GM12874 (cell line): ENCODE measurements at regions not wholly inside any gene's neighbourhood (a gene's known extent, or its start where the extent isn't known, plus 50 kb on each side); places are given as distances from the start of the nearest gene placed in this dataset.

ENCODE experiments used
- CTCF ChIP-seq: IDR thresholded peaks from 2 replicates; pipeline ENCODE4 v1.5.1; 2011; ENCODE audit warnings: low read depth, mild to moderate bottlenecking, control low read depth, low read length, moderate library complexity; ENCODE audit not compliant: insufficient read depth

DNA sequence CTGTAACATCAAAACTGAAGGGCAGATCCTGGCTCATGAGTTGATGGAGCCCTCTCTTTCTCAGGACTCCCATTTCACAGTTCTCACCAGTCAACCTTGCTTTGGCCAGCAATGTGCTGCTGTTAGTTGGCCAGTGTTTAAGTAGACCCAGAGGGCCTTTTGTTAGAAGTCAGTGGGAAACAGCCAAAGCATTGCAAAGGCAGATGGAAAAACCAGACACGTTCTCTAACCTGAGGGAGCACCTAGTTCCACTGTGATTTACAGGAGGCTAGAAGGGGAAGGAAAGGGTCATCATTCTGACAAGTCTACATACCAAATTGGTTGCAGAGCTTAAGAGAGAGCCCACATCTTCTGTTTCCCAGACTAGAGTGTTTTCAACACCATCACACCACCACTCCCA, 196.4 kb downstream of the OPA1 start:
- no peak for TF ChIP-seq CTCF

DNA sequence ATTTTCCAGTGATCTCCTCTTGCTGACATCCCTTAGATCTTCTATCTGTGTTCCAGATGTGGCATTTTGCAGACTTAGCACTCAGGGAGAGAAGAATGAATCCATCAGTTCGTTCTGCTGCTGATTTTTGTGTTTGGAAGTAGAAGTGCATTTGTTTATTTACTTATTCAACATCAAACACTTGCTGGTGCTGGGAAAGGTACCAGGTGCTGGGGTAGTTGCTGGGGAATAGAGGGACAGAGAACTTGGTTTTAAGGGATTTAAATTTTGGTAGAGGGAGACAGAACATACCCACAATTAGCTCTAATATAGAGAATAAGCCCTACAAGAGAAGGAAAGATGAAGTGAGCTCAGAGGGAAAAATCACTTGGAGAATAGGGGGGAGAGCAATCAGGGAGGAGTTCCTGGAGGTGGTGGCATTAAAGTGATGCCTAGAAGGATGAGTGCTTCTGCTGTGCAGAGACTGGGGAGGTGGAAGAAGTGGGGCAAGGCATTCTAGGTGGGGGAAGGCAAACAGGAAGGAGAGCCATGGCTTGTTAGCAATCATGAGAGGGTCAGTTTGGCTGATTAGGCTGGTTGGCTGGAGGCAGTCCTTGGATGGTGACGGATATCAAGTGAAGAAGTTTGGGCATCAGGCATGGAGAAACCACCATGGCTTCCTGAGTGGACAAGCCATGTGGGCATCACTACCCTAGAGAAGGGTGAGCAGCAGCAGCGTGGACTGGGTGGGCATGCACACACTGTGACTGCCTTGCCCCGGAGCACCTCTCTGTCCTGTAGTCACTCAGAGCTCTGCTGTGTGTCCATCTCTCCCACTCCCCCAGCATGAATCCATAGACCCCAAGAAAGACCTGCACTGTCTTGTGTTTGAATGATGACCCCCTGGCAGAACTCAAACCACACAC, 197.3 kb downstream of the OPA1 start:
- TF ChIP-seq CTCF: no peak

- no peak for TF ChIP-seq CTCF
Measured at GRCh38 chr3:193791041-193792032, 198.3 kb downstream of the OPA1 start.

DNA sequence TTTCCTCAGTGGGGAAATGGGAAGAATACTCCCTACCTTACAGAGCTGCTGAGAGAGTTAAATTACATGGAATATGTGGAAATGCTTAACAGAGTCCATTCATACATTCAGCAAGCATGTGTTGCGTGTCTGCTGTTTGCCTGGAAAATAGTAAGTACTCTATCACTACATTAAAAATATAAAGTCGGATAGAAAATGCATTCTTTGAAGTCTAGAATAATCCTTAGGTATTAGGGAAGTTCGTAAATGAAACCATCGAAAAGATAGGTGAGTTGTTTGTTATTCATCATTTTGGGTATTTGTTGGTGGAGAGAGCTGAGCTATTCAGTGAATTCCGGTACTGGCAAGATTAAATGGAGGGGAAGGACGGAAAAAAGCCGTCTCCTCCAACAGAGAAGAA, 200.1 kb downstream of the OPA1 start:
- TF ChIP-seq CTCF: no peak

- no peak for TF ChIP-seq CTCF
Measured at GRCh38 chr3:193794002-193794881, 201.2 kb downstream of the OPA1 start.

DNA sequence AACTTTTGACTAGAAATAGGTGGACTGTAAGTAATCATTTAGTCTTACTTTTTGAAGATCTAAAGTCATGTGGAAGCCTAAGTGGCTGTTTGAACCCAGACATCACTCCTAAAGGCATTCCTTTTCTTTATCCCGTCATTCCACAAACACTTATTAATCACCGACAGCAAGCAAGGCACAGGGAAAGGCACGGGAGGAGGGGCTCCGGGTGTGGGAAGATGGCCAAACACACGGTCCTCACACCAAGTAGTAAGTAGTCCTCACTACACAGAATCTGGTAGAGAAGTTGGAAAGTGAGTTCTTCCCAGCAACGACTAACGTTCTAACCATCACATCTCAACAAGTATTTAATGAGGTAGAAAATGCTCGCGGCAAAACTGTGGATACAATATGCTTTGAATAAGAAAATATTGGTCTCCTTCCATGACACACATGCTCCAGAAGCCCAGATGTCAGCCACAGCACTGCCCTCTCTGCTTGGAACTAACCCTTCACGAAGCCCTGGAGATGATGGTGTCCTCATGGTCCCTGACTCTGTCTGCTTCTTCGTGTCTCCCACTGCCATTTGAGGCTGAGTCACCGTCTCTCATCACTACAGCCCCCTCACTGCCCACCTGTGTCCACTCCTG, 202.2 kb downstream of the OPA1 start:
- TF ChIP-seq CTCF: no peak
